ENCODE measurements at regions not wholly inside any gene's neighbourhood (a gene's known extent, or its start where the extent isn't known, plus 50 kb on each side); places are given as distances from the start of the nearest gene placed in this dataset.

- Histone ChIP-seq H3K4me1 (ENCODE audit: insufficient read depth, low read length, severe bottlenecking) (no peaks in the 10 kb centered on the region), H3K4me2 (ENCODE audit: low read length) (no peak overlapping the region), H3F3A (ENCODE audit: insufficient read depth, low read length) (no peaks in the 10 kb centered on the region), H3K27me3 (ENCODE audit: insufficient read depth, low read length) (no peaks in the 10 kb centered on the region), H4K20me1 (ENCODE audit: insufficient read depth, low read length) (no peaks in the 10 kb centered on the region), H3K9me3 (ENCODE audit: low read length) (peaks cover 9% of the 10 kb centered on the region; the same call in 1 of the 2 replicates), H3K79me2 (ENCODE audit: insufficient read depth, low read length) (no peaks in the 10 kb centered on the region), H3K9ac (ENCODE audit: low read length) (no peak overlapping the region), H3K36me3 (ENCODE audit: insufficient read depth, low read length) (no peaks in the 10 kb centered on the region), H2AFZ (ENCODE audit: low read length) (no peak overlapping the region), H3K27ac (ENCODE audit: low read depth, low read length, poor library complexity, severe bottlenecking) (no peak overlapping the region), H3K4me3 (ENCODE audit: low read depth, low read length, poor library complexity, severe bottlenecking) (no peak overlapping the region), H3K9me2 (ENCODE audit: low read depth, low read length) (no peaks in the 10 kb centered on the region)
- TF ChIP-seq EZH2 (IDR thresholded peaks at IDR 0.05; ENCODE audit: borderline replicate concordance, low read length) (no peak), CTCF (IDR thresholded peaks at IDR 0.05; ENCODE audit: low read length) (no peak)
Measured at GRCh38 chr6:2485116-2485515, 239.7 kb upstream of the GMDS start.

- H3K27ac ChIP-seq (ENCODE audit: low read depth, low read length, poor library complexity, severe bottlenecking), result no peak overlapping the region
- no peak overlapping the region for H3K9ac ChIP-seq (ENCODE audit: low read length)
- H3K36me3 ChIP-seq (ENCODE audit: insufficient read depth, low read length), result no peaks in the 10 kb centered on the region
Measured at GRCh38 chr6:2482773-2483172, 237.4 kb upstream of the GMDS start.

GRCh38 chr6:2481307-2481706, 235.9 kb upstream of the GMDS start:
- Histone ChIP-seq H3K4me3 (ENCODE audit: low read depth, low read length, poor library complexity, severe bottlenecking) (no peak overlapping the region), H3K36me3 (ENCODE audit: insufficient read depth, low read length) (no peaks in the 10 kb centered on the region)
- TF ChIP-seq EZH2 (IDR thresholded peaks at IDR 0.05; ENCODE audit: borderline replicate concordance, low read length), result no peak

More at GRCh38 chr6:2482773-2483172, 237.4 kb upstream of the GMDS start:
- no peaks in the 10 kb centered on the region for H3K27me3 ChIP-seq (ENCODE audit: insufficient read depth, low read length)
- H3K4me3 ChIP-seq (ENCODE audit: low read depth, low read length, poor library complexity, severe bottlenecking), result no peak overlapping the region
- no peak overlapping the region for H2AFZ ChIP-seq (ENCODE audit: low read length)
- no peak for TF ChIP-seq EZH2 (IDR thresholded peaks at IDR 0.05; ENCODE audit: borderline replicate concordance, low read length)
- TF ChIP-seq CTCF (IDR thresholded peaks at IDR 0.05; ENCODE audit: low read length), result peak; percentile 12; the same call in 1 of the 2 replicates
- no peaks in the 10 kb centered on the region for H3F3A ChIP-seq (ENCODE audit: insufficient read depth, low read length)
- no peaks in the 10 kb centered on the region for H3K79me2 ChIP-seq (ENCODE audit: insufficient read depth, low read length)
- H3K4me2 ChIP-seq (ENCODE audit: low read length), result no peak overlapping the region
- H4K20me1 ChIP-seq (ENCODE audit: insufficient read depth, low read length), result no peaks in the 10 kb centered on the region
- H3K4me1 ChIP-seq (ENCODE audit: insufficient read depth, low read length, severe bottlenecking), result no peaks in the 10 kb centered on the region
- no peaks in the 10 kb centered on the region for H3K9me2 ChIP-seq (ENCODE audit: low read depth, low read length)
- peaks cover 9% of the 10 kb centered on the region; the same call in 1 of the 2 replicates for H3K9me3 ChIP-seq (ENCODE audit: low read length)

GRCh38 chr6:2480267-2480966, 235.0 kb upstream of the GMDS start:
- Histone ChIP-seq H3K9ac (ENCODE audit: low read length) (no peak overlapping the region), H3K4me1 (ENCODE audit: insufficient read depth, low read length, severe bottlenecking) (no peaks in the 10 kb centered on the region), H3F3A (ENCODE audit: insufficient read depth, low read length) (no peaks in the 10 kb centered on the region), H3K9me3 (ENCODE audit: low read length) (peaks cover 9% of the 10 kb centered on the region; the same call in 1 of the 2 replicates), H3K27me3 (ENCODE audit: insufficient read depth, low read length) (no peaks in the 10 kb centered on the region), H3K27ac (ENCODE audit: low read depth, low read length, poor library complexity, severe bottlenecking) (no peak overlapping the region), H3K36me3 (ENCODE audit: insufficient read depth, low read length) (no peaks in the 10 kb centered on the region), H3K4me2 (ENCODE audit: low read length) (no peak overlapping the region), H3K79me2 (ENCODE audit: insufficient read depth, low read length) (no peaks in the 10 kb centered on the region), H3K9me2 (ENCODE audit: low read depth, low read length) (no peaks in the 10 kb centered on the region), H3K4me3 (ENCODE audit: low read depth, low read length, poor library complexity, severe bottlenecking) (no peak overlapping the region), H4K20me1 (ENCODE audit: insufficient read depth, low read length) (no peaks in the 10 kb centered on the region), H2AFZ (ENCODE audit: low read length) (no peak overlapping the region)
- TF ChIP-seq EZH2 (IDR thresholded peaks at IDR 0.05; ENCODE audit: borderline replicate concordance, low read length) (no peak), CTCF (IDR thresholded peaks at IDR 0.05; ENCODE audit: low read length) (no peak)

More at GRCh38 chr6:2481307-2481706, 235.9 kb upstream of the GMDS start:
- Histone ChIP-seq H3K9ac (ENCODE audit: low read length) (no peak overlapping the region), H3K9me3 (ENCODE audit: low read length) (peaks cover 9% of the 10 kb centered on the region; the same call in 1 of the 2 replicates), H3K27ac (ENCODE audit: low read depth, low read length, poor library complexity, severe bottlenecking) (no peak overlapping the region), H3F3A (ENCODE audit: insufficient read depth, low read length) (no peaks in the 10 kb centered on the region), H3K4me2 (ENCODE audit: low read length) (no peak overlapping the region), H3K9me2 (ENCODE audit: low read depth, low read length) (no peaks in the 10 kb centered on the region), H3K79me2 (ENCODE audit: insufficient read depth, low read length) (no peaks in the 10 kb centered on the region), H3K4me1 (ENCODE audit: insufficient read depth, low read length, severe bottlenecking) (no peaks in the 10 kb centered on the region), H3K27me3 (ENCODE audit: insufficient read depth, low read length) (no peaks in the 10 kb centered on the region), H2AFZ (ENCODE audit: low read length) (no peak overlapping the region), H4K20me1 (ENCODE audit: insufficient read depth, low read length) (no peaks in the 10 kb centered on the region)

Data from OCI-LY1 (cell line).